ENCODE measurements at regions not wholly inside any gene's neighbourhood (a gene's known extent, or its start where the extent isn't known, plus 50 kb on each side); places are given as distances from the start of the nearest gene placed in this dataset.

DNA sequence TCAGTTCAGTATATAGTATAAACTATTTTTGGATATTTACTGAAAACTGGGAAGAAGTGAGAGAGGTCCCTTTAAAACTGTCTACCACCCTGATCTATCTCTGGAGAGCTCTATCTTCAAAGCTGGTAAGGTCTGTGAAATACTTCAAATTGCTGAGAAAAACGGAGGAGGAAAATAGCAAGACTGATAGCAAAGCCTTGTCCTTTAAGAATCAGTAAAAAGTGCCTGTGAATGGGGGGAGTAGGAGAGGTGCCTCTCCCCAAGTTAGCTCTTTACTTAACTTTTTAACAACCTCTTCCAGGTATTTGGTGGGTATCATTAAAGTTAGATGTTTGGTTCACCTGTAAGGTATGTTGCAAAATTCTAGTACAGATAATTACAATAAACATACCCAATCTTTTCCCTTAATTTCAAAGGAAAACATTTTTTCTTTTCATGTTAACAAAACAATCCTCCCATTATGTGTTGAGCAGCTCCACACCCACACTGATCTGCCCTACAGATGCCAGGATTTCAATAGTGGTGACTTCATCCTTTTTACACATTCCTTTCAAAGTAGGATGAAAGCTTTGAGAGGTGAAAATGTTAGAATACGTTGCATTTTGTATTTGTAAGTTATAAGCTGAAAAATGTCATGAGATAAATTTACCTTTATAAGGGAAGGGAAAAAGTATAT, 149.2 kb downstream of the CRPPA start:
- no peak for DNase-seq
- no peak overlapping the region for H3K4me3 ChIP-seq
- no peaks in the 10 kb centered on the region for H3K9me3 ChIP-seq (ENCODE audit: control insufficient read depth in 4 of 4, insufficient read depth in 3 of 4, low read length in 3 of 4)
- no peak overlapping the region for H3K9ac ChIP-seq (ENCODE audit: insufficient read depth in 1 of 2, low read length in 2 of 2)
- H3K36me3 ChIP-seq (ENCODE audit: control insufficient read depth in 4 of 4, insufficient read depth in 4 of 4, low read length in 4 of 4), result no peaks in the 10 kb centered on the region
- H3K27me3 ChIP-seq (ENCODE audit: control insufficient read depth in 3 of 3, insufficient read depth in 3 of 3, low read length in 2 of 3), result no peaks in the 10 kb centered on the region
- TF ChIP-seq CTCF (IDR thresholded peaks at IDR 0.05; ENCODE audit: control extremely low read depth, extremely low read depth), result no peak
- WGBS, 2 donors, result 58 to 75% methylated on average over 2 of the region's 2 CpGs
- peaks cover 0 to 10% (median 0%) of the 10 kb centered on the region in 5 donors for H3K4me1 ChIP-seq (ENCODE audit: control insufficient read depth in 5 of 5, insufficient read depth in 5 of 5, low read length in 5 of 5)
- H3K27ac ChIP-seq (ENCODE audit: low read depth in 1 of 2, low read length in 1 of 2), result no peak overlapping the region
- no peak for ATAC-seq (ENCODE audit: insufficient read depth, low FRiP score)

GRCh38 chr7:16271355-16271915, 149.9 kb downstream of the CRPPA start:
- H3K9ac ChIP-seq (ENCODE audit: insufficient read depth in 1 of 2, low read length in 2 of 2), result no peak overlapping the region
- no peak for ATAC-seq (ENCODE audit: insufficient read depth, low FRiP score)
- no peaks in the 10 kb centered on the region for H3K9me3 ChIP-seq (ENCODE audit: control insufficient read depth in 4 of 4, insufficient read depth in 3 of 4, low read length in 3 of 4)
- H3K4me3 ChIP-seq, result no peak overlapping the region
- WGBS, 2 donors, result 79 to 87% methylated on average over 1 of the region's 1 CpG
- DNase-seq, result no peak
- no peak overlapping the region for H3K27ac ChIP-seq (ENCODE audit: low read depth in 1 of 2, low read length in 1 of 2)
- H3K27me3 ChIP-seq (ENCODE audit: control insufficient read depth in 3 of 3, insufficient read depth in 3 of 3, low read length in 2 of 3), result no peaks in the 10 kb centered on the region
- no peak for TF ChIP-seq CTCF (IDR thresholded peaks at IDR 0.05; ENCODE audit: control extremely low read depth, extremely low read depth)
- H3K4me1 ChIP-seq (ENCODE audit: control insufficient read depth in 5 of 5, insufficient read depth in 5 of 5, low read length in 5 of 5), result peaks cover 0 to 10% (median 0%) of the 10 kb centered on the region in 5 donors
- no peaks in the 10 kb centered on the region for H3K36me3 ChIP-seq (ENCODE audit: control insufficient read depth in 4 of 4, insufficient read depth in 4 of 4, low read length in 4 of 4)

GRCh38 chr7:16270844-16271243, 150.5 kb downstream of the CRPPA start:
- H3K9ac ChIP-seq (ENCODE audit: insufficient read depth in 1 of 2, low read length in 2 of 2), result no peak overlapping the region
- no peaks in the 10 kb centered on the region for H3K9me3 ChIP-seq (ENCODE audit: control insufficient read depth in 4 of 4, insufficient read depth in 3 of 4, low read length in 3 of 4)
- H3K27me3 ChIP-seq (ENCODE audit: control insufficient read depth in 3 of 3, insufficient read depth in 3 of 3, low read length in 2 of 3), result no peaks in the 10 kb centered on the region
- H3K27ac ChIP-seq (ENCODE audit: low read depth in 1 of 2, low read length in 1 of 2), result no peak overlapping the region
- DNase-seq, result no peak
- 60 to 71% methylated on average over 4 of the region's 4 CpGs for WGBS, 2 donors
- no peaks in the 10 kb centered on the region for H3K36me3 ChIP-seq (ENCODE audit: control insufficient read depth in 4 of 4, insufficient read depth in 4 of 4, low read length in 4 of 4)
- H3K4me1 ChIP-seq (ENCODE audit: control insufficient read depth in 5 of 5, insufficient read depth in 5 of 5, low read length in 5 of 5), result peaks cover 0 to 10% (median 0%) of the 10 kb centered on the region in 5 donors
- no peak for TF ChIP-seq CTCF (IDR thresholded peaks at IDR 0.05; ENCODE audit: control extremely low read depth, extremely low read depth)
- H3K4me3 ChIP-seq, result no peak overlapping the region
- ATAC-seq (ENCODE audit: insufficient read depth, low FRiP score), result no peak
